CD4-positive, alpha-beta T cell treated with Interferon alpha-2 for 1 hour (primary cell): ENCODE measurements at regions not wholly inside any gene's neighbourhood (a gene's known extent, or its start where the extent isn't known, plus 50 kb on each side); places are given as distances from the start of the nearest gene placed in this dataset.
A peak's percentile ranks its signal among the peaks of the same experiment; 100 is the strongest.

Source experiments
- DNase-seq, 2 donors: peaks; one replicate each; pipeline ENCODE4 v3.0.0-alpha.2; 2020 to 2022

- no peak for DNase-seq
Measured at GRCh38 chr19:46945694-46946489, 73.7 kb upstream of the NPAS1 start.

GRCh38 chr19:46946611-46947238 lies 72.9 kb upstream of the NPAS1 start:
- no peak for DNase-seq

- no peak for DNase-seq
Measured at GRCh38 chr19:46947866-46948265, 71.8 kb upstream of the NPAS1 start.

DNA sequence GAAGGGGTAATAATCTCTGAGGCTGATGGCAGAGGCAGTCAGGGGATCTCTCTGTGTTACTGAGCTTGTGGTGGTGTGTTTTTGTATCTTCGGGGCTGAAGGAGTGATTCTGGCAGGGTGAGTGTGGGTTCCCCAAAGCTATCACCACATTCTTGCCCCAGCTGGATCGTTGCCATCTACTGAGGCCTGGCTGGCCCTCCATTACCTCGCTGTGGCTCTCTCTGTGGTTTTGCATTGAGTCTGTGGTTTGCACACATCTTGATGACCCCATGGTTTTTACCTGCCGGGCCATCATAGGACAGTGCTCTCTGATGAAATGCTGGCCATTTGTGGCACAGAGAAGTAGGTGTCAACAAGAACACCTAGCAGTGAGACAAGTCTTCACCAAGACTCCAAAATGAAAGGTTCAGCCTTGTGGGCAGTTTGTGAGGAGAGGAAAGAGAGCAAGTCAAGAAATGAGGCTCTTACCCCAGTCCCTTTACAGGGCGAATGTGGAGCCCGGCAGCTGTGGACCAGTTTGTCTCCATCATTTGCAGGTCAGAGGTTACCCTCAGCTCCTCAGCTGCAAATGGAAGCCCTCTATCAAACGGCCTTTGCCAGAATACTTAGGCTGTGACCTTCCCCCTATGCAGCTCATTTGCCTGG lies 69.0 kb upstream of the NPAS1 start:
- DNase-seq, result peak; percentile 9 to 28

- peak in 1 of 2 donors; percentile 26 for DNase-seq
Measured at GRCh38 chr19:46951171-46951986, 68.3 kb upstream of the NPAS1 start.

- no peak for DNase-seq
Measured at GRCh38 chr19:46952874-46953273, 66.8 kb upstream of the NPAS1 start.

DNA sequence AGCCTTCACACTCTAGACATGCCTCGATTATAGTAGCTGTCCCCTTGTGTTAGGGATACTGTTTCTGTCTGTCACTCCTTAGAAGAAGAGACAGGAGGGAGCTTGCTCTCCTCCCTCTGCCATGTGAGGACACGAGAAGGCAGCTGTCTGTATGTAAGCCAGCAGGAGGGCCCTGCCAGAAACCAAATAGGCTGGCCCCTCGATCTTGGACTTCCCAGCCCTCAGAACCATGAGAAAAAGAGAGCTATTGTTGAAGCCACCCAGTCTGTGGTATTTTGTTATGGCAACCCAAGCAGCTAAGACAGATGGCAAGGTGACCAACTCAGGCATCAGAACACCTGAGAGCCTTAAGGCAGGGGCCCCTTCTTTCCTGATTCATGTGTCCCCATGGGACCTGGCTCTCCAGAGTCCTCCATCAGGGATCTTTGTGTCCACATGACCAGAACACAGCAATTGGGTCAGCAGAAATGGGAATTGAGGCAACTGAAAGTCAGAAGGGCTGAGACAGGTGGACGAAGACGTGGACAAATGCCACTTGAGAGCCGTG lies 65.6 kb upstream of the NPAS1 start:
- no peak for DNase-seq

- peak in 1 of 2 donors; percentile 37 for DNase-seq
Measured at GRCh38 chr19:46954502-46954992, 65.1 kb upstream of the NPAS1 start.

DNA sequence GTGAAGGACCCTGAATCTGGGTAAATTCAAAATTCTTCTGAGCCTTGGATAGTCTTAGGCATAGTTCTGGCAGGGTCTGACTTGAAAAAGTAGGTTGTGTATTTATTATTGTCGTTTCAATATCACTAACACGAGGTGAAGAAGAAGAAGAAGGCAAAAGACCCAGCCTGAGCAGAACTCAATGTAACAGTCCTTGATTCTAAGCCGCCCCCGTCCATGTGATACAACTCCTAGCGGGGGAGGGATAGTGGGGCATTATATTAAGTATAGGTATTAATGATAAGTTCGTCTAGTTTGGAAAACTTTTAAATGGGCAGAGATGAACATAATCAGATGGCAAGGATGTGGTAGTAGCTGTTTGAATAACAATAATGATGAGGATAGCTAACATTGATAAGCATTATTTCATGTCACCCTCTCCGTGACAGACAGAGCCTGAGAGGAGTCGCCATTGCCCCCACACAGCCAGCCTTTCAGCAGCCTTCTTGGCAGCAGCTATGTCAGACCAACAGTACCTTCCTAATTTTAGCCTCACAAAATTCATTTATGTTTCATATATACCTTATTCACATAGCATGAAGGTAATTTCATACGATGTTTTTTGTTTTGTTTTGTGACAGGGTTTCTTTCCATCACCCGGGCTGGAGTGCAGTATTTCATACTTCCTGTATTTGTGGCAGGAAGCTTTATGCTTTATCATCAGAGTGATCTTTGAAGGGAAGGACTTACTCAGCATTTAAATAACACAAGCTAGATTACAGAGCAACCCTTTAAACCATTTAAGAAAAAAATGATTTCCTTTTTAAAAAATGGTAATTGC lies 64.4 kb upstream of the NPAS1 start:
- peak in 1 of 2 donors; percentile 70 for DNase-seq

- no peak for DNase-seq
Measured at GRCh38 chr19:46955813-46956371, 63.7 kb upstream of the NPAS1 start.

DNA sequence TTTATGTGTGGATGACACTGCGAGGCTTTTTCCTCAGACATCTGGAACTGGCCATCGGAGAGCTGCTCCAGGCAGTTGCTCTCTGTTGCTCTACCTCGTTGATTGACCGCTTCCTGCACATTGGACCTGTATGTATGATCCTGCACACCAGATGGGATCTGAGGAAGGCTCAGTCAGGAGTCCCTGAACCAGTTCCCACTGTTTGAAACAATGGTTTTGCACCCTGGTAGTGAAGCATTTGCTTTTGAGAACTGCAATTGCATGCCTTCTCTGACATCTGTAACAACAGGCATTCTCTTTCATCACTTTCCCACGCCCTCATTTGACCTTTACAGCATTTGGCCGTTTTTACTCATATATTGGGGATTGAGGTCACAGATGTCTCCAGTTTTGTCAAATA lies 61.1 kb upstream of the NPAS1 start:
- no peak for DNase-seq

DNA sequence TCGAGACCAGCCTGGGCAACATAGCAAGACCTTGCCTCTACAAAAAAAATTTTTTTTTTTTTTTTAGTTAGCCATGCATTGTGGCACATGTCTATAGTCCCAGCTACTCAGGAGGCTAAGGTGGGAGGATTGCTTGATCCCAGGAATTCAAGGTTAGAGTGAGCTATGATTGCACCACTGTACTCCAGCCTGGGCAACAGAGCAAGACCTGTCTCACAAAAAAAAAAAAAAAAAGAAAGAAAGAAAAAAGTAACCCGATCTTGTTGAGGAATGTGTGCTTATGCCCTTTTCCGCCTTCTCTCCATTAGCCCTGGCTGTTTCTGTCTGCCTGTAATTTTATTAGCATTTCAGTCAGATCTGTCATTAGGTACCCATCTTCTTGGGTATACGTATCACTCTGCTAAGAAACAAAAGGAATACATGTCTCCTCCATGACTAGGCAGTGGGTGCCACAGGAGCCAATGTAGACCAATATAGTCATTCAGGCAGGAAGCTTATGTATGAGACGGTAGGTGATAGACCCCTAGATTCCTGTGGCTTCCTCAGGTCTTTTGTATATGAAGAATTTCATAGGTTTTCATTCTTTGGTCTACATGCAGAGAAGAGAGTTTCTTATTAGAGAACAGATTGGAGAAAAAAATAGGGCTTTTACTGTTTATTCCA lies 59.6 kb upstream of the NPAS1 start:
- DNase-seq, result no peak

GRCh38 chr19:46962030-46962570 lies 57.5 kb upstream of the NPAS1 start:
- DNase-seq, result no peak

GRCh38 chr19:46963093-46963734 lies 56.4 kb upstream of the NPAS1 start:
- no peak for DNase-seq

DNA sequence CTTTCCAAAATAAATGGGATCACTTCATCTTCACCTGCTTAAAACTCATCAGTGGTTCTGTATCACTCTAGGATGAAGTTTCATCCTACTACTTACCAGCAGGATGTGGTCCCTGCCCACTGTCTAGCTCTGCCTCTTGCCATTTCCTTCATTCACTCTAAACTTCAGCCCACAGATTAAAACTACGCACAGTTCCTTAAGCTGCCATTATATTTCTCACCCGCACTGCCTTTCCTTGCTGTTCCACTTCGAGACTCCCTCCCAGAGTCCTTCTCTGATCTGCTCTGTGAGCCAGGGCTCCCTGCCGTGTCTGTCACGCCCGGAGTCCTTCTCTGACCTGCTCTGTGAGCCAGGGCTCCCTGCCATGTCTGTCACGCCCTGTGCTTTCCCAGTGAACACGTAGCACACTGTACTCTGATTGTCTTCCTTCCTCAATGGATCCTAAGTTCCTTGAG lies 52.0 kb upstream of the NPAS1 start:
- DNase-seq, result peak in 1 of 2 donors; percentile 44
